Fibroblast of lung (primary cell): ENCODE measurements at regions not wholly inside any gene's neighbourhood (a gene's known extent, or its start where the extent isn't known, plus 50 kb on each side); places are given as distances from the start of the nearest gene placed in this dataset.

Source experiments
- DNase-seq, 2 donors: peaks; one replicate each; pipeline versions ENCODE4 v3.0.0 to v3.0.0-alpha.2; 2010; ENCODE audit warnings: low read depth in 2 of 2
- H2AFZ ChIP-seq: 2 replicates; pipeline ENCODE4 v1.5.1; 2012; ENCODE audit warnings: low read length, control low read depth, inconsistent platforms
- H3K27ac ChIP-seq: 2 replicates; pipeline ENCODE4 v1.5.1; 2011; ENCODE audit warnings: low read length, control low read depth; ENCODE audit not compliant: insufficient read depth
- H3K27me3 ChIP-seq: 2 replicates; pipeline ENCODE4 v1.5.1; 2011; ENCODE audit warnings: mild to moderate bottlenecking, low read length; ENCODE audit not compliant: control insufficient read depth, insufficient read depth
- H3K36me3 ChIP-seq: 2 replicates; pipeline ENCODE4 v1.5.1; 2011; ENCODE audit warnings: low read length; ENCODE audit not compliant: control insufficient read depth, insufficient read depth
- H3K4me1 ChIP-seq: 2 replicates; pipeline ENCODE4 v1.5.1; 2011; ENCODE audit warnings: low read length; ENCODE audit not compliant: control insufficient read depth, insufficient read depth; ENCODE audit errors: extremely low read depth
- H3K4me2 ChIP-seq: 2 replicates; pipeline ENCODE4 v1.5.1; 2011; ENCODE audit warnings: low read length, control low read depth; ENCODE audit not compliant: insufficient read depth; ENCODE audit errors: extremely low read depth
- H3K4me3 ChIP-seq, 4 experiments: fragments of 200-600 bp in 1 of 4; sonication (generic) in 1 of 4; replicated peaks in 1 of 4; 2 replicates each; pipeline ENCODE4 v1.5.1; 2011 to 2016; ENCODE audit warnings: low read length in 4 of 4, low read depth in 3 of 4, mild to moderate bottlenecking in 3 of 4, control low read depth in 2 of 4, inconsistent platforms in 1 of 4, mixed read lengths in 1 of 4; ENCODE audit not compliant: insufficient read depth in 1 of 4; ENCODE audit errors: control extremely low read depth in 1 of 4
- H3K79me2 ChIP-seq: 2 replicates; pipeline ENCODE4 v1.5.1; 2012; ENCODE audit warnings: mild to moderate bottlenecking, low read length, inconsistent platforms; ENCODE audit not compliant: control insufficient read depth, insufficient read depth
- H3K9ac ChIP-seq: 2 replicates; pipeline ENCODE4 v1.5.1; 2011; ENCODE audit warnings: mild to moderate bottlenecking, low read length, control low read depth; ENCODE audit not compliant: insufficient read depth
- H3K9me3 ChIP-seq: 2 replicates; pipeline ENCODE4 v1.5.1; 2012; ENCODE audit warnings: low read depth, low read length; ENCODE audit not compliant: control insufficient read depth, insufficient read depth
- H4K20me1 ChIP-seq: 2 replicates; pipeline ENCODE4 v1.5.1; 2011; ENCODE audit warnings: low read length; ENCODE audit not compliant: control insufficient read depth, insufficient read depth; ENCODE audit errors: extremely low read depth
- CTCF ChIP-seq, 2 donors: IDR thresholded peaks in 1 of 2; conservative IDR thresholded peaks in 1 of 2; 1 replicate in 1 of 2; 2 replicates in 1 of 2; pipeline ENCODE4 v1.5.1; 2011 to 2012; ENCODE audit warnings: low read length in 2 of 2, control low read depth in 1 of 2, inconsistent platforms in 1 of 2, low read depth in 1 of 2, mild to moderate bottlenecking in 1 of 2
- EZH2 ChIP-seq: IDR thresholded peaks from 2 replicates; pipeline ENCODE4 v1.5.1; 2012; ENCODE audit warnings: low read length, control low read depth, mild to moderate bottlenecking; ENCODE audit errors: missing control alignments

GRCh38 chrX:45740291-45740690 is 539.6 kb upstream of the DIPK2B start:
- Histone ChIP-seq H3K9me3 (no peaks in the 10 kb centered on the region), H3K27ac (no peak overlapping the region), H3K4me3 (no peak overlapping the region), H3K4me2 (no peak overlapping the region), H3K9ac (no peak overlapping the region), H3K27me3 (no peaks in the 10 kb centered on the region), H3K36me3 (no peaks in the 10 kb centered on the region), H3K4me1 (no peaks in the 10 kb centered on the region), H4K20me1 (no peaks in the 10 kb centered on the region), H3K79me2 (no peaks in the 10 kb centered on the region), H2AFZ (no peak overlapping the region)
- no peak for DNase-seq
- no peak for TF ChIP-seq CTCF (conservative IDR thresholded peaks at IDR 0.05 in 1 of 2, IDR thresholded peaks at IDR 0.05 in 1 of 2; ENCODE audit: low read depth in 1 of 2, low read length in 2 of 2)
- TF ChIP-seq EZH2, result no peak

- H3K27ac ChIP-seq, result no peak overlapping the region
- no peaks in the 10 kb centered on the region for H3K27me3 ChIP-seq
- DNase-seq, result no peak
- no peaks in the 10 kb centered on the region for H3K4me1 ChIP-seq
- H2AFZ ChIP-seq, result no peak overlapping the region
- no peaks in the 10 kb centered on the region for H3K36me3 ChIP-seq
- no peak overlapping the region for H3K4me3 ChIP-seq
- no peaks in the 10 kb centered on the region for H3K79me2 ChIP-seq
- no peak overlapping the region for H3K4me2 ChIP-seq
- TF ChIP-seq EZH2, result no peak
- TF ChIP-seq CTCF (conservative IDR thresholded peaks at IDR 0.05 in 1 of 2, IDR thresholded peaks at IDR 0.05 in 1 of 2; ENCODE audit: low read depth in 1 of 2, low read length in 2 of 2), result no peak
- no peaks in the 10 kb centered on the region for H4K20me1 ChIP-seq
- no peaks in the 10 kb centered on the region for H3K9me3 ChIP-seq
- no peak overlapping the region for H3K9ac ChIP-seq
Measured at GRCh38 chrX:45735571-45735970, 534.9 kb upstream of the DIPK2B start.

- Histone ChIP-seq H2AFZ (no peak overlapping the region), H3K9me3 (no peaks in the 10 kb centered on the region), H3K27me3 (no peaks in the 10 kb centered on the region), H3K36me3 (no peaks in the 10 kb centered on the region), H3K4me1 (no peaks in the 10 kb centered on the region), H3K4me3 (no peak overlapping the region), H3K9ac (no peak overlapping the region), H3K79me2 (no peaks in the 10 kb centered on the region), H3K27ac (no peak overlapping the region), H3K4me2 (no peak overlapping the region), H4K20me1 (no peaks in the 10 kb centered on the region)
- DNase-seq, result no peak
- no peak for TF ChIP-seq CTCF (conservative IDR thresholded peaks at IDR 0.05 in 1 of 2, IDR thresholded peaks at IDR 0.05 in 1 of 2; ENCODE audit: low read depth in 1 of 2, low read length in 2 of 2)
Measured at GRCh38 chrX:45731448-45731847, 530.8 kb upstream of the DIPK2B start.
